Spleen (tissue), 11 donors: ENCODE measurements at regions not wholly inside any gene's neighbourhood (a gene's known extent, or its start where the extent isn't known, plus 50 kb on each side); places are given as distances from the start of the nearest gene placed in this dataset.

Experiments used
- DNase-seq: peaks from one replicate; pipeline ENCODE4 v3.0.0-alpha.2; 2020
- H3K27ac ChIP-seq, 8 donors: fragments of 200-600 bp; sonication (generic) in 7 of 8; 1 replicate in 4 of 8; 2 replicates in 4 of 8; pipeline versions ENCODE4 v1.5.0 to v1.8.0; 2016 to 2021; ENCODE audit warnings: inconsistent platforms in 4 of 8, mild to moderate bottlenecking in 4 of 8, moderate library complexity in 1 of 8
- H3K27me3 ChIP-seq, 7 donors: fragments of 200-600 bp; sonication (generic) in 6 of 7; replicated peaks in 1 of 7; 1 replicate in 4 of 7; 2 replicates in 3 of 7; pipeline versions ENCODE4 v1.5.0 to v1.8.0; 2016 to 2021; ENCODE audit warnings: inconsistent platforms in 3 of 7, mild to moderate bottlenecking in 1 of 7
- H3K36me3 ChIP-seq, 6 donors: fragments of 200-600 bp; sonication (generic) in 5 of 6; 1 replicate in 4 of 6; 2 replicates in 2 of 6; pipeline versions ENCODE4 v1.5.0 to v1.8.0; 2016 to 2021; ENCODE audit warnings: inconsistent platforms in 2 of 6
- H3K4me1 ChIP-seq, 6 donors: fragments of 200-600 bp; sonication (generic) in 5 of 6; 1 replicate in 3 of 6; 2 replicates in 3 of 6; pipeline versions ENCODE4 v1.5.0 to v1.8.0; 2016 to 2021; ENCODE audit warnings: inconsistent platforms in 3 of 6
- H3K4me3 ChIP-seq, 8 donors: fragments of 200-600 bp; sonication (generic) in 7 of 8; 1 replicate in 4 of 8; 2 replicates in 4 of 8; pipeline versions ENCODE4 v1.5.0 to v1.8.0; 2016 to 2021; ENCODE audit warnings: inconsistent platforms in 4 of 8, mild to moderate bottlenecking in 4 of 8, moderate library complexity in 2 of 8
- H3K9me3 ChIP-seq, 8 donors: fragments of 200-600 bp; sonication (generic) in 7 of 8; 1 replicate in 4 of 8; 2 replicates in 4 of 8; pipeline versions ENCODE4 v1.5.0 to v1.8.0; 2016 to 2021; ENCODE audit warnings: inconsistent platforms in 4 of 8
- CTCF ChIP-seq, 11 experiments: fragments of 200-600 bp in 7 of 11; fragments of 450-650 bp in 4 of 11; sonication (generic) in 4 of 11; IDR thresholded peaks in 8 of 11; conservative IDR thresholded peaks in 3 of 11; 1 replicate in 7 of 11; 2 replicates in 4 of 11; pipeline versions ENCODE4 v1.4.0 to v1.8.0; 2016 to 2021; ENCODE audit warnings: antibody characterized with exemption in 11 of 11, inconsistent platforms in 4 of 11, mild to moderate bottlenecking in 1 of 11
- POLR2A ChIP-seq, 3 donors: fragments of 450-650 bp; IDR thresholded peaks; one replicate each; pipeline ENCODE4 v1.5.1; 2017; ENCODE audit warnings: antibody characterized with exemption in 3 of 3, mild to moderate bottlenecking in 1 of 3
- POLR2AphosphoS5 ChIP-seq, 3 donors: sonication (generic); formaldehyde crosslinking; IDR thresholded peaks; one replicate each; pipeline ENCODE4 v1.5.1; 2017; ENCODE audit warnings: antibody characterized with exemption in 3 of 3
- WGBS, 5 donors: extraction: QIAGEN DNeasy Blood & Tissue Kit in 3 of 5; methylation state at CpG; one replicate each; pipeline versions ENCODE4 v1.1.5 to v1.1.7; 2013 to 2018; 5-methylcytosine and 5-hydroxymethylcytosine counted together
- intact Hi-C: fragments of 100-400 bp; cut with DNase I; formaldehyde crosslinking; loops from one replicate; pipeline ENCODE4 v1.15.0; 2023; ENCODE audit warnings: low total_unique reads
- donor health status: healthy with polysubstance abuse.
- donor health status: DM: no; HTN: no; CAD: no; lungs with moderate emphysema.
- donor health status: DM: no; HTN: no; CAD: no.
- donor health status: Bipolar disorder and iron deficiency.
- donor health status: healthy.
- donor health status: DM: no; HTN: no; CAD: no.
- donor health status: DM: yes; HTN: yes; CAD: no.

DNA sequence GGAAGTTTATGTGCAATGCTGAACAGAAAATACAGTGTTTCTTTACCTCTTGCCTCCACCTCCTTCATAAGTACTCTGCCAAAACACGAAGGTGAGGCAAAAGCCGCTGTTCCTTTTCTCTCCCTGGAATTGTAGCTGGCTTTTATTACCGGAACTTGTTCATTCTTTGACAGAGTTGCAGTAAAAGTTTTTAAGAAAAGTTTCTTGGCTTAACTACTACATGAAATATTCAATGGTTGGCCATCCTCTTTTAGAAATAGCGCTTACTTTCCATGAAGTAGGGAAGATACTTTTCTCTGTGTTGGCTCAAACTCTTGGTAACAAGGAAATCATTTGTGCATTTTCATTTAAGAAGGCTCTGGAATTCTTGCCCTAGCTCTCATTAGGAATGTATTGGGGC lies 950.7 kb upstream of the FANCL start:
- no peak for TF ChIP-seq POLR2A (IDR thresholded peaks at IDR 0.05)
- TF ChIP-seq CTCF (IDR thresholded peaks at IDR 0.05 in 8 of 11, conservative IDR thresholded peaks at IDR 0.05 in 3 of 11) = no peak
- TF ChIP-seq POLR2AphosphoS5 (IDR thresholded peaks at IDR 0.05) = no peak
- intact Hi-C loops = no loop called here

GRCh38 chr2:59190518-59190917 lies 949.4 kb upstream of the FANCL start:
- DNase-seq = no peak
- 72 to 100% (median 80%) methylated on average over 1 of the region's 1 CpG for WGBS, 5 donors
- H3K9me3 ChIP-seq = no peaks in the 10 kb centered on the region
- H3K4me3 ChIP-seq = no peak overlapping the region
- no peak overlapping the region for H3K27ac ChIP-seq
- H3K4me1 ChIP-seq = no peaks in the 10 kb centered on the region
- TF ChIP-seq POLR2AphosphoS5 (IDR thresholded peaks at IDR 0.05) (no peak), CTCF (IDR thresholded peaks at IDR 0.05 in 8 of 11, conservative IDR thresholded peaks at IDR 0.05 in 3 of 11) (no peak), POLR2A (IDR thresholded peaks at IDR 0.05) (no peak)
- no peaks in the 10 kb centered on the region for H3K36me3 ChIP-seq
- H3K27me3 ChIP-seq = no peaks in the 10 kb centered on the region
- intact Hi-C loops = no loop called here

More for the DNA sequence above, 950.7 kb upstream of the FANCL start:
- Histone ChIP-seq H3K27me3 (no peaks in the 10 kb centered on the region), H3K36me3 (no peaks in the 10 kb centered on the region), H3K9me3 (no peaks in the 10 kb centered on the region), H3K4me3 (no peak overlapping the region), H3K4me1 (no peaks in the 10 kb centered on the region), H3K27ac (no peak overlapping the region)
- WGBS, 5 donors = 89 to 93% (median 91%) methylated on average over 4 of the region's 4 CpGs
- no peak for DNase-seq

DNA sequence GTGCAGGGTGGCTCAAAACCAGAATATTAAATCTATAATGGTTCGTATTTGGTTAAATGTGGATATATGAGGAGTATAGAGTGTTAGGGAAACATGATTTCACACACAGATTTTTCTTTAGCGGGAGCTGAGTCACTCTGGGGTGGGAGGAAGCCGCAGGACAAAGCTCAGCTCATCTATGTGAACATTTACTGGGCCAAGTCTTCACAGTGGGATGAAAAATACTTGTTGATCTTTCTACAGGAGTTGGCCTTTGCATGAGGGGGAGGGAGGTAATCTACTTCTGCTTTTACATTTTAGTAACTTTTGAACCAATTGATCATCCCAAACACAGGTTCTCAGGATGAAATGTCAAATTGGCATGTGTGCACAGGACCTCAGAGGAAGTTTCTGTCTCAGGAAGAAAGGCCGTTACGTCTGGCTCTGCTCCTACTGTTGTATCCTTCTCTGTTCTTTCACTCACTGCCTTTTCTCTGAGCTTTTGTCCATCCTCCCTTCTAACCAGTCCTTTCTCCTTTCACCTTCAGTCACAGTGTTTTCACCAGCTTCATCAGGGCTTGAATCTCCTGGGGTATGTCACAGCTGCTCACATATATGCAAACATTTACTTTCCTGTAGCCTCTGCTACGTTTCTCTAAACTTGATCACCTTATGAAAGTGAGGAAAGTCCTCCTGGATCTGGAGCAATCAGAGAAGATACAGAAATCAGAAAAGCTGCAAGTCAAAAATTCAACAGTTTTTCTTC lies 943.3 kb upstream of the FANCL start:
- intact Hi-C loops = no loop called here

More for the DNA sequence above, 943.3 kb upstream of the FANCL start:
- no peak for TF ChIP-seq POLR2A (IDR thresholded peaks at IDR 0.05)
- no peak for TF ChIP-seq POLR2AphosphoS5 (IDR thresholded peaks at IDR 0.05)
- TF ChIP-seq CTCF (IDR thresholded peaks at IDR 0.05 in 8 of 11, conservative IDR thresholded peaks at IDR 0.05 in 3 of 11) = no peak
- H3K4me1 ChIP-seq = no peaks in the 10 kb centered on the region
- whole genome bisulfite sequencing, 5 donors = 22 to 36% (median 28%) methylated on average over 6 of the region's 6 CpGs
- H3K36me3 ChIP-seq = no peaks in the 10 kb centered on the region
- DNase-seq = no peak
- H3K27ac ChIP-seq = no peak overlapping the region
- no peaks in the 10 kb centered on the region for H3K27me3 ChIP-seq
- no peaks in the 10 kb centered on the region for H3K9me3 ChIP-seq
- no peak overlapping the region for H3K4me3 ChIP-seq
